ENCODE measurements at regions not wholly inside any gene's neighbourhood (a gene's known extent, or its start where the extent isn't known, plus 50 kb on each side); places are given as distances from the start of the nearest gene placed in this dataset.
A peak's percentile ranks its signal among the peaks of the same experiment; 100 is the strongest.

GRCh38 chr15:62932436-62932835 lies 110.1 kb upstream of the TPM1 start:
- Histone ChIP-seq H3K9me3 (ENCODE audit: control insufficient read depth, low read depth, low read length) (no peaks in the 10 kb centered on the region), H3K4me1 (ENCODE audit: control insufficient read depth, insufficient read depth, low read length) (no peaks in the 10 kb centered on the region), H3K36me3 (ENCODE audit: control insufficient read depth, insufficient read depth, low read length) (no peaks in the 10 kb centered on the region), H3K4me3 (ENCODE audit: low read length) (no peak overlapping the region), H3K27me3 (ENCODE audit: control insufficient read depth, insufficient read depth, low read length) (peaks cover 4% of the 10 kb centered on the region), H3K27ac (ENCODE audit: low read length) (no peak overlapping the region)
- no peak for DNase-seq
- WGBS (ENCODE audit: insufficient coverage, low lambda C conversion rate): no CpG with 5 or more reads among the region's 1 CpG

GRCh38 chr15:62933386-62933785 lies 109.2 kb upstream of the TPM1 start:
- Histone ChIP-seq H3K4me3 (ENCODE audit: low read length) (no peak overlapping the region), H3K9me3 (ENCODE audit: control insufficient read depth, low read depth, low read length) (no peaks in the 10 kb centered on the region), H3K4me1 (ENCODE audit: control insufficient read depth, insufficient read depth, low read length) (no peaks in the 10 kb centered on the region), H3K27me3 (ENCODE audit: control insufficient read depth, insufficient read depth, low read length) (peaks cover 5% of the 10 kb centered on the region), H3K36me3 (ENCODE audit: control insufficient read depth, insufficient read depth, low read length) (no peaks in the 10 kb centered on the region), H3K27ac (ENCODE audit: low read length) (no peak overlapping the region)
- no peak for DNase-seq
- no CpG with 5 or more reads among the region's 2 CpGs for WGBS (ENCODE audit: insufficient coverage, low lambda C conversion rate)

GRCh38 chr15:62934236-62934971 lies 108.1 kb upstream of the TPM1 start:
- no peaks in the 10 kb centered on the region for H3K36me3 ChIP-seq (ENCODE audit: control insufficient read depth, insufficient read depth, low read length)
- DNase-seq: no peak
- WGBS (ENCODE audit: insufficient coverage, low lambda C conversion rate): no CpG with 5 or more reads among the region's 14 CpGs
- H3K27ac ChIP-seq (ENCODE audit: low read length): no peak overlapping the region
- H3K27me3 ChIP-seq (ENCODE audit: control insufficient read depth, insufficient read depth, low read length): peaks cover 7% of the 10 kb centered on the region
- H3K4me3 ChIP-seq (ENCODE audit: low read length): no peak overlapping the region
- H3K4me1 ChIP-seq (ENCODE audit: control insufficient read depth, insufficient read depth, low read length): no peaks in the 10 kb centered on the region
- H3K9me3 ChIP-seq (ENCODE audit: control insufficient read depth, low read depth, low read length): no peaks in the 10 kb centered on the region

- no peak overlapping the region for H3K4me3 ChIP-seq (ENCODE audit: low read length)
- H3K27ac ChIP-seq (ENCODE audit: low read length): no peak overlapping the region
- WGBS (ENCODE audit: insufficient coverage, low lambda C conversion rate): no CpG with 5 or more reads among the region's 12 CpGs
- DNase-seq: no peak
- peaks cover 3% of the 10 kb centered on the region for H3K4me1 ChIP-seq (ENCODE audit: control insufficient read depth, insufficient read depth, low read length)
- no peaks in the 10 kb centered on the region for H3K9me3 ChIP-seq (ENCODE audit: control insufficient read depth, low read depth, low read length)
- no peaks in the 10 kb centered on the region for H3K36me3 ChIP-seq (ENCODE audit: control insufficient read depth, insufficient read depth, low read length)
- H3K27me3 ChIP-seq (ENCODE audit: control insufficient read depth, insufficient read depth, low read length): peaks cover 7% of the 10 kb centered on the region
These were observed 107.1 kb upstream of the TPM1 start for GRCh38 chr15:62935300-62936081.

- H3K9me3 ChIP-seq (ENCODE audit: control insufficient read depth, low read depth, low read length): no peaks in the 10 kb centered on the region
- no peaks in the 10 kb centered on the region for H3K36me3 ChIP-seq (ENCODE audit: control insufficient read depth, insufficient read depth, low read length)
- no peak overlapping the region for H3K4me3 ChIP-seq (ENCODE audit: low read length)
- peaks cover 7% of the 10 kb centered on the region for H3K27me3 ChIP-seq (ENCODE audit: control insufficient read depth, insufficient read depth, low read length)
- DNase-seq: no peak
- no peak overlapping the region for H3K27ac ChIP-seq (ENCODE audit: low read length)
- 95% methylated on average over 2 of the region's 3 CpGs for WGBS (ENCODE audit: insufficient coverage, low lambda C conversion rate)
- peaks cover 3% of the 10 kb centered on the region for H3K4me1 ChIP-seq (ENCODE audit: control insufficient read depth, insufficient read depth, low read length)
These were observed 103.7 kb upstream of the TPM1 start for GRCh38 chr15:62938825-62939224.

- Histone ChIP-seq H3K36me3 (ENCODE audit: control insufficient read depth, insufficient read depth, low read length) (no peaks in the 10 kb centered on the region), H3K4me1 (ENCODE audit: control insufficient read depth, insufficient read depth, low read length) (peaks cover 3% of the 10 kb centered on the region), H3K27me3 (ENCODE audit: control insufficient read depth, insufficient read depth, low read length) (peaks cover 7% of the 10 kb centered on the region), H3K4me3 (ENCODE audit: low read length) (no peak overlapping the region), H3K9me3 (ENCODE audit: control insufficient read depth, low read depth, low read length) (no peaks in the 10 kb centered on the region), H3K27ac (ENCODE audit: low read length) (no peak overlapping the region)
- no CpG with 5 or more reads among the region's 4 CpGs for WGBS (ENCODE audit: insufficient coverage, low lambda C conversion rate)
- peak in 1 of 2 donors; percentile 15 for DNase-seq
These were observed 102.3 kb upstream of the TPM1 start for GRCh38 chr15:62940093-62940754.

- Histone ChIP-seq H3K9me3 (ENCODE audit: control insufficient read depth, low read depth, low read length) (no peaks in the 10 kb centered on the region), H3K4me3 (ENCODE audit: low read length) (no peak overlapping the region), H3K27ac (ENCODE audit: low read length) (peak overlapping the region; percentile 12), H3K27me3 (ENCODE audit: control insufficient read depth, insufficient read depth, low read length) (peaks cover 3% of the 10 kb centered on the region), H3K4me1 (ENCODE audit: control insufficient read depth, insufficient read depth, low read length) (peaks cover 3% of the 10 kb centered on the region), H3K36me3 (ENCODE audit: control insufficient read depth, insufficient read depth, low read length) (no peaks in the 10 kb centered on the region)
- WGBS (ENCODE audit: insufficient coverage, low lambda C conversion rate): no CpG with 5 or more reads among the region's 11 CpGs
- DNase-seq: peak; percentile 24 to 49
These were observed 101.7 kb upstream of the TPM1 start for GRCh38 chr15:62940755-62941361.

- peaks cover 3% of the 10 kb centered on the region for H3K4me1 ChIP-seq (ENCODE audit: control insufficient read depth, insufficient read depth, low read length)
- no peaks in the 10 kb centered on the region for H3K9me3 ChIP-seq (ENCODE audit: control insufficient read depth, low read depth, low read length)
- no peak for DNase-seq
- peaks cover 3% of the 10 kb centered on the region for H3K27me3 ChIP-seq (ENCODE audit: control insufficient read depth, insufficient read depth, low read length)
- H3K36me3 ChIP-seq (ENCODE audit: control insufficient read depth, insufficient read depth, low read length): no peaks in the 10 kb centered on the region
- no peak overlapping the region for H3K27ac ChIP-seq (ENCODE audit: low read length)
- H3K4me3 ChIP-seq (ENCODE audit: low read length): no peak overlapping the region
These were observed 100.8 kb upstream of the TPM1 start for GRCh38 chr15:62941699-62942098.

- H3K27me3 ChIP-seq (ENCODE audit: control insufficient read depth, insufficient read depth, low read length): peaks cover 3% of the 10 kb centered on the region
- H3K36me3 ChIP-seq (ENCODE audit: control insufficient read depth, insufficient read depth, low read length): no peaks in the 10 kb centered on the region
- no peak overlapping the region for H3K4me3 ChIP-seq (ENCODE audit: low read length)
- H3K4me1 ChIP-seq (ENCODE audit: control insufficient read depth, insufficient read depth, low read length): peaks cover 3% of the 10 kb centered on the region
- no peak for DNase-seq
- no peaks in the 10 kb centered on the region for H3K9me3 ChIP-seq (ENCODE audit: control insufficient read depth, low read depth, low read length)
- H3K27ac ChIP-seq (ENCODE audit: low read length): no peak overlapping the region
- no CpG with 5 or more reads among the region's 9 CpGs for WGBS (ENCODE audit: insufficient coverage, low lambda C conversion rate)
These were observed 100.1 kb upstream of the TPM1 start for GRCh38 chr15:62942428-62942827.

- no peak overlapping the region for H3K4me3 ChIP-seq (ENCODE audit: low read length)
- no peak for DNase-seq
- H3K36me3 ChIP-seq (ENCODE audit: control insufficient read depth, insufficient read depth, low read length): no peaks in the 10 kb centered on the region
- peak overlapping the region; percentile 56 for H3K27ac ChIP-seq (ENCODE audit: low read length)
- no CpG with 5 or more reads among the region's 2 CpGs for WGBS (ENCODE audit: insufficient coverage, low lambda C conversion rate)
- H3K27me3 ChIP-seq (ENCODE audit: control insufficient read depth, insufficient read depth, low read length): peaks cover 13% of the 10 kb centered on the region
- no peaks in the 10 kb centered on the region for H3K9me3 ChIP-seq (ENCODE audit: control insufficient read depth, low read depth, low read length)
- peaks cover 3% of the 10 kb centered on the region for H3K4me1 ChIP-seq (ENCODE audit: control insufficient read depth, insufficient read depth, low read length)
These were observed 97.5 kb upstream of the TPM1 start for GRCh38 chr15:62945063-62945462.
